ENCODE measurements at regions not wholly inside any gene's neighbourhood (a gene's known extent, or its start where the extent isn't known, plus 50 kb on each side); places are given as distances from the start of the nearest gene placed in this dataset.

DNA sequence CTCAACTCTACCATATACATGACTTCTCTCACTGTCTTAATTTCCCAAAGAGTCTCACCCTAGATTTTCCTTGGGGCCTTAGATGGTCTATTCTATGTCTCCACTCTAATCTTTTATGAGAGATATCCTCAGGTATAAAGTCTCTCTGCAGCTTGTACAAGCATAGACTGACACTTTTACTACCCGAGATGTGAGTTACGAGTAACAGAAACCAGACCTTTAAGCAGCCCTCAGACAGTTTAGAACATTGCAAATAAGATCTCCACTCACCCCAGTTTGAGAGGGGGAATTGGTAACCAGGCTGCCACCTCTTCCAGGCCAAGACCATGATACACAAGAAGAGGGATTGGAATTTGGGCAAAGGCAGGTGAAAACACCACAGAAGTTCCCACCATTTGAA lies 542.5 kb downstream of the TLE4 start:
- TF ChIP-seq POLR2A (IDR thresholded peaks at IDR 0.05) (no peak), POLR2AphosphoS5 (IDR thresholded peaks at IDR 0.05) (no peak)

Measured in upper lobe of left lung (tissue), 4 donors.